Pulmonary artery endothelial cell (primary cell): ENCODE measurements at regions not wholly inside any gene's neighbourhood (a gene's known extent, or its start where the extent isn't known, plus 50 kb on each side); places are given as distances from the start of the nearest gene placed in this dataset.
"Not testable (repeated sequence)": the region's sequence is repeated elsewhere in the genome, so short reads cannot be mapped to it uniquely, and the experiment has no call there.

Source experiments
- DNase-seq: peaks from one replicate; pipeline ENCODE4 v3.0.0-alpha.2; 2011; ENCODE audit warnings: low read depth, low spot score

GRCh38 chr17:70916469-70916868 is 747.1 kb downstream of the KCNJ2 start:
- no peak for DNase-seq

- DNase-seq, result no peak
Observed at GRCh38 chr17:70919241-70919640, 749.9 kb downstream of the KCNJ2 start.

DNA sequence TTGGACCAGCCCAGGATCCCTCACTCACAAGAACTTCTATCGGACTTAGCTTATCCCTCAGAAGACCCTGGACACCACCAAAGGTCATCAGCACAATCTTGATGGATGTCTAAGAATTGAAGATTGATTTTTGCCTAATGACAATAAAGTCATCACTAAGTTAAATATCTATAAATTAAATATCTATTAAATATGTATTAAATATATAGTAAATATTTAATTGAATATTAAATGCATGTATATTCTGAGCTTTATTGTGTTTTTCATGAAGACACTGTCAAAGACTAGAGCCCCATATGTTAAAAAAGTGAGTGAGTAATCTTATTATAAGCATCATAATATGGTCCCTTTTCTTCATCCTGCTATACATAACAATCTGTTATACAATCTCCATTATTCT is 751.1 kb downstream of the KCNJ2 start:
- DNase-seq, result no peak

DNA sequence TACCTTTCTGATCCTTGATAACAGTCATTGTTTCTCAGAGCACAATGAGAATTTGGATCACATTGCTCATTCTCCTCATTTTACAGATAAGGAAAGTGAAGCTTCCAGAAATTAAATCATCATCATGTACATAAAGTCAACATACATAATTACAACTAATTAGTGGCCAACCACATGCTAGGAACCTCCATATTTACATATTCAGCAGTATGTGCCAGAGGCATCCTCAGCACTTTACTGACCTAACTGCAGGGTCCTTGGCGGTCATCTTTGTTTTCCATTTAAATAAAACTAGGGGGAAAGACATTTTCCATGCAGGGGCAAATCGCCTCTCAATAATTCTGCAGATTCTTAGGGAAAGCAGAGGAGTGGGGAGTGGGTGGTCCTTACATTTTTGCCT is 752.9 kb downstream of the KCNJ2 start:
- DNase-seq, result no peak

GRCh38 chr17:70924776-70925175 is 755.4 kb downstream of the KCNJ2 start:
- DNase-seq, result no peak

- no peak for DNase-seq
Observed at GRCh38 chr17:70929226-70929625, 759.9 kb downstream of the KCNJ2 start.

- DNase-seq, result no peak
Observed at GRCh38 chr17:70934231-70934630, 764.9 kb downstream of the KCNJ2 start.

DNA sequence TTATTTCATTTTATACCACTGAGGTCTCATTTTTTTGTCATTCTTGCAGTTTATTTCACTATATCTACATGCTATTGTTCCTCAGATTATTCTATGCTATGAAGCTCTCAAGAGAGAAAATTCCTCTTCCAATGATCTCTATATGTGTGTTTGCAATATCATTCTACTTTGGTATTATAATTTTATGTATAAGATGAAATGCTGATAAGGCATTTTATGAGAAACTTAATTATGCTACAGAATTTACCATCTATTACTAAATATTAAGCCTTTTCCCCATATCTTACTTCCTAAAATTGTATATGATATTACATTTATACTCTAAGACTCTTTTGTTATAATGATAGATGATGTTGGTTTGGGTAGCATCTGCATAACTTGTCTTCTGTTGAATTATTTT is 765.5 kb downstream of the KCNJ2 start:
- no peak for DNase-seq

- no peak for DNase-seq
Observed at GRCh38 chr17:70936724-70937123, 767.4 kb downstream of the KCNJ2 start.

- no peak for DNase-seq
Observed at GRCh38 chr17:70938336-70938735, 769.0 kb downstream of the KCNJ2 start.

GRCh38 chr17:70945386-70945785 is 776.1 kb downstream of the KCNJ2 start:
- no peak for DNase-seq

DNA sequence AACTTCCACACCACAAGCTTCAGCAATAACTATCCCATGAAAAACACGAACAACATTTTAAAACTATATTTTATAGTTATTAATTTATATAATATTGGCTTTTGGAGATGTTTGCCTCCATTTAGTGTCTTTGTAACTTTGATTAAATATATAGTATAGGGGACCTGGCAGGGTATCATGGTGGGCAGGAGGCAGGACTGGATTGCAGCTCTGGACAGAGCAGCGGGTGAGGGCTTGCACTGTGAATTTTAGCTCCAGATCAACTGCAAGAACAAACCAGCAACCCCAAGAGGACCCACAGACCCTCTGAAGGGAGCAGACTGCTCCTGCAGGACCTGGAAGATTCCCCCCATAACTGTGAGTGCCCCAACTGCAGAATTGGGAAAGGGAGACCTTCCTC is 777.9 kb downstream of the KCNJ2 start:
- DNase-seq, result no peak

DNA sequence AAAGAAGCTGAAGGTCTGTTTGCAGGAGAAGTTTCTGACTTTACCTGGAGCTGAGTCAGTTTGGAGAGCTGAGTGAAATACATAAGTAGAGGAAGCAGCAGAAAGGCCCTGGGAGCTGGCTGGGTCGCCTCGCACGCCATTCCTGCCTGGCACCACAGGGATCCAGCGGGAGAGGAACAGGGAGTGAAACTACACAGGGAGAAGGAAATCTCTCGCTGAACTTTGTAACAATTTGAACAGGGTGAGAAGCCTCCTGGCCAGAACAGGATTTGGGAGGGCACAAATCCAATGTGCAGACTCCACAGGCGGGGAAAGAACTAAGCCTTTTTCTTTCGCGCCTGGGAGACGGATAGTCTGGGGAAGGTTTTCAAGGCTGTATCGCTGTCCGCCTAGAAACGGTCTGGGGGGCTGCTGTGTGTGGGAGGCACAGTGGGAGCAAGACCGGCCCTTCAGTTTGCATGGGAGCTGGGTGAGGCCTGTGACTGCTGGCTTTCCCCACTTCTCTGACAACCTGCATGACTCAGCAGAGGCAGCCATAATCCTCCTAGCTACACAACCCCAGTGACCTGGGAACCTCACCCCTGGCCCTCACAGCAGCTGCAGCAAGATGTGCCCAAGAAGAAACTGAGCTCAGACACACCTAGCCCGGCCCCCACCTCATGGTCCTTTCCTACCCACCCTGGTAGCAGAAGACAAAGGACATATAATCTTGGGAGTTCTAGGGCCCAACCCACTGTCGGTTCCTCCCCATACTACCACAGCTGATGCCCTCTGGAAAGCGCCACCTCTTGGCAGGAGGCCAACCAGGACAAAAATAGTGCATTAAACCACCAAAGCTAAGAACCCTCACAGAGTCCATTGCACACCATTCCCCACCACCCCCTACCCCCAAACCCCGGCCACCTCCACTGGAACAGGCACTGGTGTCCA is 778.6 kb downstream of the KCNJ2 start:
- no peak for DNase-seq

- not testable (repeated sequence) for DNase-seq
Observed at GRCh38 chr17:70953140-70953539, 783.8 kb downstream of the KCNJ2 start.

GRCh38 chr17:70955441-70955840 is 786.1 kb downstream of the KCNJ2 start:
- no peak for DNase-seq

- no peak for DNase-seq
Observed at GRCh38 chr17:70956726-70957125, 787.4 kb downstream of the KCNJ2 start.

- no peak for DNase-seq
Observed at GRCh38 chr17:70961341-70961740, 792.0 kb downstream of the KCNJ2 start.

- no peak for DNase-seq
Observed at GRCh38 chr17:70968302-70968701, 799.0 kb downstream of the KCNJ2 start.

DNA sequence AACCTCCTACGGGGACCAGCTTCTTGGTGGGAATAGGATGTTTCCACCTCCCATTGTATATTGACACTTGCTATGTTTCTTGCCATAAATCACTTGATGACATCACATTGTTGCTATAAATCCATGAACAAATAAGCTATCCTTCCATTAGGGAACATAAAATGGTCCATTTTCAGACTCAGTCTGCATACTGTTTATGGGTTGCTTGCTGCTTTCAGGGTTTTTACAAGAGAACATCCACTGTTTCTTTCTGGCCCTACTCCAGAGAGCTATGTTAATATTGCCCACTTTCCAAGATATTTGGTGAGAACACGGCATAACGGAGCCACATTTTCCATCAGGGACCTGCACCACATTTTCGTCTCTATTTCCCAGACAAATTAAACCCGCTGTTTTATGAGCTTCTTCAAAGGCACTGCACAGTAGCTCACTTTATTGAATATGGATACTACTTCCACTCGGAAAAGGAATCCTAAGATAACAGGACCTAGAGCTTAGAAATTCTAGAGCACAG is 800.2 kb downstream of the KCNJ2 start:
- no peak for DNase-seq

DNA sequence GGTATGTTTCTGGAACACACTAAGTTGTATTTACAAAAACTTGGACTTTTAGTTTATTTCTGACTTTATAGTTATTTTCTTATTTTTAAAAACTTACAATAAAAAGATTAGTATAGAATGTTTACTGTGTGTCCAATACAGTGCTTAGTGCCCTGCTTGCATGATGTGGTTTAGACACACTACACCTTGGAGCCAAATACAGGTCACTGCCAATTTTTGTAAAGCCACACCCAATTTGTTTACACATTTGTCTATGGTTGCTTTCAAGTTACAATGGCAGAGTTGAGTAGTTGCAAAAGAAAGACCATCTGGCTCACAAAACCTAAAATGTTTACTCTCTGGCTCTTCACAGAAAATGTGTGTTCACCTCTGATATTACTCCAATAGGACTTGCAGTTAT is 807.1 kb downstream of the KCNJ2 start:
- DNase-seq, result no peak

GRCh38 chr17:70984873-70985272 is 815.5 kb downstream of the KCNJ2 start:
- no peak for DNase-seq

GRCh38 chr17:70987867-70988340 is 818.6 kb downstream of the KCNJ2 start:
- DNase-seq, result no peak

DNA sequence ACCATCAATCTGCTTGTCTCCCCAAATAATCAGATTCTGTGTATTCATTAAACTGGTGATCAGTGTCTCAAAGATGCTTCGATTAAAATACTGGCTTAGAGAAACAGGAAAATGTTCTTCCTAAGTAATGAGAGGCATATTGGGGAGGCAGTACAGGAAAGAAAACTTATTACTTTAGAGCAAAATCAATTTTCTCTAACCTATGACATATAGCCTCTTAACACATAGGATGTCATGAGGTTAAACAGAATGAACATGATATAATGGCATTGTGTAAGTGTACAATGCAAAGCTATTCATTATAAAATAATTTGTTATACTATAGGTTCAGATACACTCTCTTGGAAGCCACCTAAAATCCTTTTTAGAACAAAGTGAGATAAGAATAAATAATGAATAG is 819.3 kb downstream of the KCNJ2 start:
- DNase-seq, result no peak
